AG10803 (cell line): ENCODE measurements at regions not wholly inside any gene's neighbourhood (a gene's known extent, or its start where the extent isn't known, plus 50 kb on each side); places are given as distances from the start of the nearest gene placed in this dataset.
A peak's percentile ranks its signal among the peaks of the same experiment; 100 is the strongest.

Source experiments
- DNase-seq: peaks from one replicate; pipeline ENCODE4 v3.0.0; 2010; ENCODE audit warnings: low read depth
- H3K4me3 ChIP-seq: 2 replicates; pipeline ENCODE4 v1.5.1; 2011; ENCODE audit warnings: mild to moderate bottlenecking, low read length, control low read depth
- CTCF ChIP-seq: conservative IDR thresholded peaks from 2 replicates; pipeline ENCODE4 v1.5.1; 2011; ENCODE audit warnings: mild to moderate bottlenecking, low read length, control low read depth, inconsistent platforms

GRCh38 chr7:109213081-109213480 lies 643.4 kb downstream of the DNAJB9 start:
- TF ChIP-seq CTCF: no peak

GRCh38 chr7:109215341-109215740 lies 645.7 kb downstream of the DNAJB9 start:
- no peak for TF ChIP-seq CTCF
- H3K4me3 ChIP-seq: no peak overlapping the region
- DNase-seq: no peak

More at GRCh38 chr7:109213081-109213480, 643.4 kb downstream of the DNAJB9 start:
- H3K4me3 ChIP-seq: no peak overlapping the region
- no peak for DNase-seq

- no peak overlapping the region for H3K4me3 ChIP-seq
- no peak for TF ChIP-seq CTCF
- no peak for DNase-seq
Measured at GRCh38 chr7:109224100-109224499, 654.4 kb downstream of the DNAJB9 start.

GRCh38 chr7:109226699-109227098 lies 657.0 kb downstream of the DNAJB9 start:
- TF ChIP-seq CTCF: no peak
- no peak overlapping the region for H3K4me3 ChIP-seq
- no peak for DNase-seq

GRCh38 chr7:109235316-109235715 lies 665.6 kb downstream of the DNAJB9 start:
- no peak for DNase-seq
- TF ChIP-seq CTCF: no peak
- H3K4me3 ChIP-seq: no peak overlapping the region

- H3K4me3 ChIP-seq: no peak overlapping the region
- no peak for TF ChIP-seq CTCF
- DNase-seq: peak; percentile 38
Measured at GRCh38 chr7:109246330-109247077, 676.8 kb downstream of the DNAJB9 start.

- no peak for DNase-seq
- H3K4me3 ChIP-seq: no peak overlapping the region
- no peak for TF ChIP-seq CTCF
Measured at GRCh38 chr7:109256762-109257560, 687.3 kb downstream of the DNAJB9 start.
